ENCODE measurements at regions not wholly inside any gene's neighbourhood (a gene's known extent, or its start where the extent isn't known, plus 50 kb on each side); places are given as distances from the start of the nearest gene placed in this dataset.

DNA sequence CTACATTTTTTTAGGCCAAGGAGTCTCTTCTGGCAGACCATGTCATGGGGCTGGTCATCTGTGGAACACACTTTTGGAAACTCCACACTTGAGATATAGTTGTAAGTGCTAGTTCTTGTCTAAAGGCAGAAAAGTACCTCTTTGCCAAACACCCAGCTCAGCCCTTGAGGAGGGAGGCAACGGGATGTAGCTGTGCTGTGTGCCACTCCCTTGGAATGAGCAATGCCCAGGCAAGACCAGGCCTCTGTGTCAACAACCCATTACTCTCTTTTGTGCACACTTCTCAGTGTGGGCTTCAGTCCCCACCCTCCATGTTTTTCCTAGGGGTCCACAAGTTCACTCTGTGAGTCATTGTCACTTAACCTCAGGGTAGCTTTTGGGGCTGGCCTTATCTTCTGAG is 528.3 kb upstream of the CFAP20DC start:
- TF ChIP-seq, protein P1, sequence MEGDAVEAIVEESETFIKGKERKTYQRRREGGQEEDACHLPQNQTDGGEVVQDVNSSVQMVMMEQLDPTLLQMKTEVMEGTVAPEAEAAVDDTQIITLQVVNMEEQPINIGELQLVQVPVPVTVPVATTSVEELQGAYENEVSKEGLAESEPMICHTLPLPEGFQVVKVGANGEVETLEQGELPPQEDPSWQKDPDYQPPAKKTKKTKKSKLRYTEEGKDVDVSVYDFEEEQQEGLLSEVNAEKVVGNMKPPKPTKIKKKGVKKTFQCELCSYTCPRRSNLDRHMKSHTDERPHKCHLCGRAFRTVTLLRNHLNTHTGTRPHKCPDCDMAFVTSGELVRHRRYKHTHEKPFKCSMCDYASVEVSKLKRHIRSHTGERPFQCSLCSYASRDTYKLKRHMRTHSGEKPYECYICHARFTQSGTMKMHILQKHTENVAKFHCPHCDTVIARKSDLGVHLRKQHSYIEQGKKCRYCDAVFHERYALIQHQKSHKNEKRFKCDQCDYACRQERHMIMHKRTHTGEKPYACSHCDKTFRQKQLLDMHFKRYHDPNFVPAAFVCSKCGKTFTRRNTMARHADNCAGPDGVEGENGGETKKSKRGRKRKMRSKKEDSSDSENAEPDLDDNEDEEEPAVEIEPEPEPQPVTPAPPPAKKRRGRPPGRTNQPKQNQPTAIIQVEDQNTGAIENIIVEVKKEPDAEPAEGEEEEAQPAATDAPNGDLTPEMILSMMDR (IDR thresholded peaks at IDR 0.05; ENCODE audit: insufficient read depth, low read depth, low read length): no peak
- no peak for TF ChIP-seq EZH2 (IDR thresholded peaks at IDR 0.05; ENCODE audit: insufficient read depth, low read length)
